GM19025 (cell line): ENCODE measurements at regions not wholly inside any gene's neighbourhood (a gene's known extent, or its start where the extent isn't known, plus 50 kb on each side); places are given as distances from the start of the nearest gene placed in this dataset.

Experiments
- ATAC-seq: cut with Tn5 transposase; IDR thresholded peaks from one replicate; pipeline ENCODE4 v1.9.1; 2021; ENCODE audit warnings: mild to moderate bottlenecking, low read depth, moderate library complexity; ENCODE audit not compliant: unreplicated experiment

DNA sequence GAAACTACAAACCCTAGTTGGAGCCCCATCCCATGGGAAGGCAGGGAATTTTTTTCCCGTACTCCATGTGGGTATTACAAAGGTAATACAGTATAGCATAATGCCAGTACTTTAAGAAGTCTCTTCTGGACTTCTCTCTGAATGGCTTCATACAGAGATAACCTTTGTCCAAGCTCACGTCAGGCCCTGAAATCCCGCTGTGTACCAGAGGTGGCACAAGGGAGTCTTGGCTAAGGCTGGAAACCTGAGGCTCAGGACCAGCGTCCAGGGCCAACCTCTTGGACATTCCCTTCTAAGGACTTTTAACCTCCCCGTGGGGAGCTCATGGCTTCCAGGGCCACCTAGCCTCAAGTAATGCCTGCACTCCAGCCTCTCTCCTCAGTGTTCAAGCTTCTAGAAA, 338.9 kb upstream of the FAM241A start:
- ATAC-seq: no peak

DNA sequence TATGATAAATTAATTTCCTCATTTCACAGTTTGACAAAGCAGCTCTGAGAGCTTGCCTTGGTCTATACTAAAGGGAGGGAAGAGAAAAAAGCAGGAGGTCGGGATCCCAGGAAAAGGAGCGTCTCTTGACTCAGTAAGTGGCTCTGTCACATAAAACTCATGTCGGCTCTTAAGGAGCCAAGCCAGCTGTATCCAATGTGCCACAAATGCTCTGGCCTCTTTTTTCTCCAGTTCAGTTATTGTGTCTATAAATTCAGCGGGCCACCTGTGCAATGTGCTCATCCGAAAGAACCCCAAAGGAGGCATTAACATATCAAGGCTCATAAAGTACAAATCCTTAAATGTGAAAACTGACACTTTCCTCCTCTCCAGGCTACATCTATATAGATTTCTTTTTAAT, 337.7 kb upstream of the FAM241A start:
- no peak for ATAC-seq

DNA sequence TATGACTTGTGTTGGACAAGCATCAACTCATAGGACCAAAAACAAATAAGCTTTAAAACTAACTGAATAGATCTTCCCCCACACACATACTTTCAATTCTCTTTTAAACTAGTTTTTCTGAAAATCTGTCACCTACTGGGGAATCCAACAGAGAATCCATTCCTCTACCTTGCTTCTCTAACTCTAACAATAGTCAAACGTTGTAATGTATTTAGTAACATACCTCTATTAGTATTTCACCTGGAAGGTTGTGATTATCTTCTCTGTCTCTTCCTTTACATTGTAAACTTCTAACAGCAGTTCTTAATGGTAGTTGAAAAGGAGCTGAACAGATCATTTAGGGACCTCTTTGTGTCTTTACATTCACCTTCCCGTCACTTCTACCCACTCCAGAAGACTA, 337.1 kb upstream of the FAM241A start:
- ATAC-seq: no peak

DNA sequence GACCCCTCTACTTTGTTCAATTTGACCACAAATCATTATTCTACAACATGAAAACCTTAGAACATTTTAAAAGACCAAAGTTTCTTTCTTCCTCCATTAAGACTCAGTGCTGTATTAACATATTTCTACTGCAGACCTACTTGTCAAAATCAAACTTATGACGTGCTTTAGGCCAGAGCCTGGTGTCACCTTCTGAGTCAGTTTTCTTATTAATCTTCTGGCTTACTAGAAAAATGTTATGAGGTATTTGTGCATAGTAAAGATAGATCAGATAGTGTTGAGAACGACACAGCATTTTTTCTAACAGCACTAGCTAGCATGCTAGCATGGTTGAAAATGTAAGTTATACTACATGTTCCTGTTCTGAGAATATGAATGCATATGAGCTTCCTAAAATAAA, 333.6 kb upstream of the FAM241A start:
- ATAC-seq: no peak

DNA sequence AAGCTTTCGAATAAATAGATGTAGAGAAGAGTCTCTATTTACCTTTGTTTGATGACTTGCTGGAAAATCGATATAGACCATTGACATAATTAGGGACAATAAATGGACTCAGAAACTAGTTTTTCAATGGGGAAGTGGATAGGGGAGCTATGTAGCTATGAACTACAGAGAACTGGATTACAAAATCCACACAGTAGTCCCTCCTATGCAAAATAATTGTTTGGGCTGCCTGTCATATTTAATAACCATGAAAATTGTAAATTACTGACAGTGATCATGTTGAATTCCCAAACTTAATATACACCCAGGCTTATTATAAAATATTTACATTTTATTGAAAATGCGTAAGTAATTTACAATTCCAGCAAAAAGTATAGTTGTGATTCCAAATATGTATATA, 333.1 kb upstream of the FAM241A start:
- no peak for ATAC-seq

DNA sequence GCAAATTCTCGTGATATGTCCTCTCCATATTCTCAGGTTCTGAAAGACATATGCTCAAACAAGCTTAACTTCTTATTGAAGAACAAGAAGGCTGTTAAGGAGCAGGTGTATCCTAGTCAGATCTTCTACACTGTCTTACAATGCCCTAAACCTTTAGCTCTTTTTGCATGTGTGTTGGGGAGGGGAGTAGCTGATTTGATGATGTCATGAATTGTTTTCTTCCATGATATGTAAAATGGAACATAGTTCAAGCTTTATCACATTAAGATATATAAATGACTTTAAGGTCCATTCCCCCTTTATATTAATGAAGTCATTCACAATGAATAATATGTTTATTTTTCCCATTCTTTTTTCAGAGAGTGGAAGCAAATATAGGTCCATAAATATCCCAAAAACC, 332.5 kb upstream of the FAM241A start:
- no peak for ATAC-seq

DNA sequence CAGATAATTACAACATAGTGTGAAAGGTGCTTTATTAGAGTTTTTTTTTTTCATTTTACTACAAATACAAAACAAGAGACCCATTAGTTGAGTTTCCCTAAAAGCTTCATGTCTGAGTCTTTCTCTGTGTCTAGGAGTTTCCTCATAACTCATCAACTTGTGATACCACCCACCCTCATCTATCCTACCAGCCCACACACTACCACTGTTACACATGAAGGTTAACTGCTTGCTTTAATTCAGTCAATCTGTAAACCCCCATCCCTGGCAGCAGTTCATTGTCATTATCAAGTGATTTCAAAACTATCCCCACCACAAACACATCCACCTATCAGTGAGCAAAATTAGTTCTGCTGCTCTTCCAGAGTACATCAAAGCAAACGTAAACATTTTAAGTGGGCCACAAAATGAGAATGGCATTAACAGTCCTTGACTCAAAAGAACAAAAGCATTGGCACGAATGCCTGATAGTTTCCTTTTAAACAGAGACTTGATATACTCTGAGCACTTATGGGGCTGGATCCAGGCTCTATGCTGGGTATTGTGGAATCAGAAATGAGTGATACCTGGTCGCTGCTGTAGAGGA, 331.6 kb upstream of the FAM241A start:
- no peak for ATAC-seq

DNA sequence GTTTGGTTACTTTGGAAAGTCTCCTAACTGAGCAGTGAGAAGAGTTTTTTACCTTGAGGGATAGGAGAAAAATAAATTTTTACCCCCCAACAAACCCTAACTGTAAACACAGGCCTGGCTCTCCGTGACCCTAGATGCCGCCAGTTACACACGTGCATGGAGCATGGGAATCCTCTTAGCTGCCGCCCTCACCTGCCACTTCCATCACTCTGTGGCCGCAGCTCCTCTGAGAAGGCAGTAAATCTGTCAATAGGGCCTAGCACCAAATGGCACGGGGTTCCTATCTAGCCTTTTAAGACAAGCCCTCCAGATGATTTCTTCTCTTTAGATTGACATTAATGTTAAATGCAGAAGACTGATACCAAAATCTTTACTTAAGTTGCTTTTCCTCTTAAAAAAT, 330.3 kb upstream of the FAM241A start:
- ATAC-seq: no peak

DNA sequence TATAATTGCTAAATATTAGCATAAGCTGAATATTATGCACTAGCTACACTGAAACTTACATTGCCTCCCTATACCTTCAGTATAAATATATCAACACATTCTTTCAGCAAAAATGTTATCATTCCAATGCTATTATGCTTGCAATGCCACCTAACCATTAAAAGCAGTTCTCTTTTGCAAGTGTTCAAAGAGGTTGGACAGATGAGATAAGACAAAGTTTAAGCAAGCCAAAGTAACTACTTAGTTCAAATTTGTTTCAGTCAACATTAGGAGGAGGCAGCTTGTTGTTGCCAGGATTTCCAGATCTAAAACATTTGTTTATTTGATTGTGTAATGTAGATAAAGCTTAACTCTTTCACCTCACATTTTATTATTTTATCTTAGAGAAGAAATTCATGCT, 323.9 kb upstream of the FAM241A start:
- no peak for ATAC-seq

DNA sequence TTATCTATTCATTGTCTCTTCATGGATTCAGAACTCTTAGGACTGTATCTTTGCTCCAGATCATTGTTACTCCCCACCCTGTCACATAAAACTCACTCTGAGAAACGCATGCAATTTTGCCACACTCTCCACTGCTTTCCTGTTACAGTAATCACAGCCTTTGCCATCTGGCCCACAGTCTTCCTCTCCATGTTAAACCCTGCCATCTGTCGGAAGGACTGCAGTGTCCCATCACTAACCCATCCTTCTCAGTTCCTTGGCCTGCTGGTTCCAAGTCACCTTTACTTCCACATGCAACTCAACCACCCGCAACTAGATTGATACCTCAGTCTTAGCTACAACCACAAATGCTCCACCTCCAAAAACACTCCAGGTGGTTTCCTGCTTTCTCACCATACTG, 308.7 kb upstream of the FAM241A start:
- no peak for ATAC-seq

DNA sequence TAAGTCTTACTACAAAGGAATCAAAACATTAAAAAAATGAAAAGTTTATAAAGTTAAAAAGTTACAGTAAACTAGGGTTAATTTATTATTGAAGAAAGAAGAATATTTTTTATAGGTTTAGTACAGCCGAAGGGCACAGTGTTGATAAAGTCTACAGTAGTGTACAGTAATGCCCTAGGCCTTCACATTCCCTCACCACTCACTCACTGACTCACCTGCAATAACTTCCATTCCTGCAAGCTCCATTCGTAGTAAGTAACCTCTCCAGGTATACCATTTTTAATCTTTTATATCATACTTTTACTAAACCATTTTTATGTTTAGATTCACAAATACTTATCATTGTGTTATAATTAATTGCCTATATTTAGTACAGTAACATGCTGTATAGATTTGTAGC, 307.5 kb upstream of the FAM241A start:
- no peak for ATAC-seq

DNA sequence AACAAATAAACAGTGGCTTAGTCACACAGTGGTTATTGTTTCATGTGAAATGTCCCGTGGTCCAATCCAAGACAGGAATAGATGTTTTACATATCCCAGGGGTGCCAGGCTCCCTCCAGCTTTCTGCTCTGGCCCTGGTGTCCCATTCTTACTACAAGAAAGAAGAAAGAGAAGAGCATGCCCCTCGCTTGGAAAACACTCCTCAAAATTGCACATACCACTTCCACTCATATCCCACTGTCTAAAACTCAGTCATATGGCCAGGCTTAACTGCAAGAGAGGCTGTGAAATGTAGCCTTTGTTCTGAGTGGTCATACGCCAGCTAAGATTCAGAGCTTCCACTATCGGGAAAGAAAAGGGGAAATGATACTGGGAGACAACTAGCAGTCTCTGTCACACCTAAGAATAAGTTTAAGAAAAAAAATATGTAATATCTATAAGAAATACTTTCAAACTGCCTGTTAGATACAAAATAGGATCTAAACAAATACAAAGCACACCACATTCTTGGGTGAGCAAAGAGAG, 306.8 kb upstream of the FAM241A start:
- no peak for ATAC-seq

DNA sequence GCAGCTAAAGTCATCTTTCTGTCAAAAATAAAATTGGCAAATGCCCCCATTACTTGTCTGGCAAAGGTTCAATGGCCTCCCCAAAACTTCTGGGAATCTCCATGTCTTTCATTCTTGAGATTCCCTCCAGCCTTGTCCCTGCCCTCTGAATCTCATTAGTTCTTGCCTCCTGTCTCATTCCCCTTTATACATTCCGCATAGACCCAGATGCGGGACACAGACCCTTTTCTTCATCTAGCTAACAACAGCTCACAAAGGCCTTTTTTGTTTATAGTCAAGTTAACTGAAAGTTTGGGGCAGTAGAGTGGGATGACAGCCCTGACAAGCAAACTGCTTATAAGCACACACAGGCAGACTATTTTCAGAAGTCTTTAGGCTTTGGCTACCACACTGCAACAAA, 306.1 kb upstream of the FAM241A start:
- ATAC-seq: no peak

DNA sequence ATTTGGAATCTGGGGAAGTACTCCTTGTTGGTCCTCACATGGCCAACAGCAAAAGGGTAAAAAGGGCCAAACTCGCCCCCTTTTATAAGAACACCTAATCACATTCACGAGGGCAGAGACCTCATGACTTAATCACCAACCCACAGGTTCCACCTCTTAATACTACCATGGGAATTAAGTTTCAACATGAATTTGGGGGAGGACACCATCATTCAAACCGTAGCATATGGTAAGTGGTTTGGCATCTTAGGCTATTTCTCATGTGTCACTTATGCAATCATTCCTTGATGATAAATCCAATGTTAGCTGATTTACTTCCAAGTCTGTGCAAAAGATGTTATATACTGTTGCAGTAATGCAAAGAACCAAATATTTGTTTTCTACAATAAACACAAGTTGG, 302.9 kb upstream of the FAM241A start:
- ATAC-seq: no peak

DNA sequence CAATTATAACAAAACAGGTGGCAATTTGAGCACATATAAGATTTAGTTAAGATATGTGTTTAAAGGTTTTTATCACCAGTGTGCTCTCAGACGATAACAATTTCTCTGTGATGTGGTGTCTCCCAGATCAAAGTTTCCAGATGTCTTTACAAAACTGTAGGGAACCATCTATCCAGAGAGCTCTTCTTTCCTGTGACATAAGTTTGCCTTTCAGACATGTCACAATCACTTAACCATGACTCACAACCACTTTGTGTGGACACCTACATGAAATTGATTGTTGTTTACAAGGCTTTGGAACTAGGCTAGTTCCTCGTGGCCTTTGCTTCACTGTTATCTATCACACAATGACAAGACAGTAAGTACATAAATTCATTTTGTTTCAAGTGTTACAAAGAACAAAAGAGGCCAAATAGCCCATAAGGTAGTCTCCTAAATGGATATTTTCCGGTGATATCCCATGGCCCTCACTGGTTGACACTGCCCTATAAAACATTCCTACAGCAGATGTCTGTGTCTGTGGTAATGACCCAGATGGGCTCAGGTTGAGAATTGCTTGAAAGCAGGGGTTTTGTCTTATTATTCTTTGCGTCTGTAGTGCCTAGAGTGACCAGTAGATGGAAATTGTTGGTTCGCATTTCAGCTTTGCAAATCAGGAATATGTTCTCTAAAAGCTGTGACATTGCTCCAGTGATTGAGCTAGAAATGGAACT, 297.8 kb upstream of the FAM241A start:
- ATAC-seq: no peak

DNA sequence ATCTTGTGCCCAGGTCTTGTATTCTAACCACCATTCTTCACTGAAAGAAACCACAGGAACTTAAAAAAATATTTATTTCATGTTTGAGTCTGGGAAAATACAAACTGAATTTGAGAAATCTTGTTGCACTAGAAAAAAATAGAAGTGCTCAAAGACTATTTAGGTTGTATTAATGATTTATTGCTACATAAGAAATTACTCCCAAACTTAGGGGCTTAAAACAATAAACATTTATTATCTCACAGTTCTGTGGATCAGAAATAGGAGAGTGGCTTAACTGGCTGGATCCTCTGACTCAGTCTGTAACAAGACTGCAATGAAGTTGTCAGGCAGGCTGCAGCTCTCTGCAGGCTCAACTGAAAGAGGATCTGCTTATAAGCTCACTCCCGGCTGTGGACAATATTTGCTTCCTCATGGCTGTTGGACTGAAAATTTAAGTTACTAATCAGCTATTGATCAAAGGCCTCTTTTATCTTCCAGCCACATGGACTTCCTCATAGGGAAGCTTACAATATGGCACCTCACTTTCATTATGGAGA, 295.4 kb upstream of the FAM241A start:
- no peak for ATAC-seq

DNA sequence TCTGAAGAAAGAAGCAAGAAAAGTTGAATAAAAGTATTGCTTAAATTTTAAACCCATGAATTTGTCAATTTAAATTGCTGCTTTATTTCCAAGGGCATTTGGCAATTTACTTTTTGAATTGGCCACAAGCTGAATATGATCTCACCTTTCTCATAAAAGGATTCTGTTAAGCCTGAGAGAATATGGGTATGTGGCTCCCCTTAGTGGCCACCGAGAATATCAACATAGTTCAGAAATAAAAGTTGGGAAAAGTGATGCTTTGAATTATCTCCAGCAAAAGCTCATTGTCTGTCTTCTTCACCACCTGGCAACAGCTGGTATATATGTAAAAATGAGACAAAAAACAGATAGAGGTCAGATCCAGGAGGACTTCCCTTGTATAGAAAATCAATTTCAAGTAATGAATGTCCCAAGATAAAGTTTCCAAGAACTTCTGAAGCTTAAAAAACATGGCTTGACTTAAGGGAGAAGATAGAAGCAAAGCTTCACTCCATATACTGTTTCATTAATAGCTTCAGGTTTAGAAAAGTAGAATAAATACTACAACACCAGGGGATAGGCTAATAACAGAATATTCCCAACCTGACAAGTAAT, 290.7 kb upstream of the FAM241A start:
- ATAC-seq: no peak

DNA sequence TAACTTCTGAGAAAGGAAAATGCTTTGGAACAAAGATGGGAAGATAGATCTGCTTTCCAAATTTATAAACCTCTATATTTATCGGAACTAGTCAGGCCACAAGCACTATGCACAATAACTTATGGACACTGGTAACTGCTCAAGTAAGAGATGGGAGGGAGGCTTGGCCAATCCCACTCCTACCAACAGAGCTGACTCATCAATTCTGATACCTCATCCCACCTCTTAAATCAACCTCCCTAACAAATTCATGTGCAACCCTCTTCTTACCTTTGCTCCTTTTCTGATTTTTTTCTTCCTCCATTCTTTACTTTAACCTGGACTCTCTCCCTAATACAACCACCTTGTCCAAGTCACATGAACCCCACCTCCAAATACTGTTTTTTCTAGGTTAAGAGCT, 289.9 kb upstream of the FAM241A start:
- ATAC-seq: no peak

DNA sequence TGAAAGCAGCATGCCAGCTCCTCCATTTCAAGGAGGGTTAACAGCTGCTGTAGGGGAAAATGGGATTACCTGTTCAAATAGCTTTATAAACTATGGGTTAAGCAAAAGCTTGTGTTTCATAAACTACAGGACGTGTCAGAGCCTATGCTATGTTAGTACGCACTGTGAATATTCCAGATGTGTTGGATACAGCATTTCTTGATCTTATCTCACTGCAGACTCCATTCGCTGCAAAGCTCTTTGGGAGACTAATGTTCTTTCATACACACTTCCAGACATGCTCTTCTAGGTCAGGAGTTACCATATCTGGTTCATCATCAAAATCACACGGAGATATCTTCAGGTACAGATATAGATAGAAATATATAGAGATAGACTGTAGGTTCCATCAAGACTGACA, 281.2 kb upstream of the FAM241A start:
- ATAC-seq: no peak

DNA sequence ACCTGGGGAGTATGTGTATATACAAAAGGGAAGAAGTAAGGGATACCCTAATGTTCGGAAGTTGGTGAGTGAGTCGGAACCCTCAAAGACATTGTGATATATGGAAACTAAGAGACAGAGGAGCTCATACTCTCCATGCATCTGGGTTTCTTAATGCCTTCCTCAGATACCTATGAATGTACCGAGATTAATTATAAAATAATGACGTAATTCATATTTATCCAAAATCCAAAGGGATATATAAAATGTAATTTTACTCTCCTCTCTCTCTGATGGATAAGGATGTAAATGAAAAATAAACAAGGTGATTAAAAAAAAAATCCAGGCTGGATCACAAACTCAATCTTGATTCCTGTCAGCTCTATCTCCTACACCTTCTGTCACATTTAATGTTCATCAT, 275.9 kb upstream of the FAM241A start:
- ATAC-seq: no peak

DNA sequence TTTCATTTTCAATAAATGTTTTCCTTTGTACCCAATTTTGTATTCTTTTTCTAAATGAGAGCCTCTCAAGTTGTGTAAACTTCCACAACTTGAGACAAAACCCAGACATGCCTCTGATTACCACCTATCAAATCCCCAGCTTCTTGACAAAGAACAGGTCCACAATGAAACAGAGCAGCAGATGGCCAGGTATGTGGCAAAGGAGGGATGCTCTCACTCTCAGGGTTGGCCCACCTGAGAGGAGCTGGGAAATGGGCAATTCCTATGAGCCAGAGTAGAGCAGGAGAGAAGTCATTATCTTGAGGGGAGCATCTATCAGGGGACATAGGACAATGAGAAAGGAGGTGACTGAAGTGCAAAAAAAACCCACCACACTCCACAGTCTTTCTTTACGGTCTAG, 273.5 kb upstream of the FAM241A start:
- ATAC-seq: no peak

DNA sequence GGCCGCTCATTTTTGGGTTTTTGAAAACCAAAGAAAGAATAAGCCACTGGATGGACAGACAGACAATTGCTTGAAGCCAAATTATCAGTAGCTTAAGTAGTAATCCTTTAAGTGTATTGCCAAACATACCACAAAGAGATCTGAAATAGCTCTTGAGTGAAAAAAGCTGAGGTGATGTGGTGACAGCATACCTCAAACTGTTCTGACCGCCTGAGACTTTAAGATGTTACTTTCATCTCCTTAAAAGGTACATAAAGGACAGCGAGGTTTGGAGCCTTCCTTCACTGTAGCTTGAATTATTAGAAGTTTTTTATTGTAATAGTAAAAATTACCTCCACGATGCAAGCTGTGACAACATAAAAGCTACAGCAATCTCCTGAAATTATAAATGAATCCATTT, 271.5 kb upstream of the FAM241A start:
- ATAC-seq: no peak
